BLaER1 treated with 17β-estradiol and CSF1 and Interleukin-3, amounts not matched to agents 10 nM and 100 nM (cell line): ENCODE measurements at regions not wholly inside any gene's neighbourhood (a gene's known extent, or its start where the extent isn't known, plus 50 kb on each side); places are given as distances from the start of the nearest gene placed in this dataset.
A peak's percentile ranks its signal among the peaks of the same experiment; 100 is the strongest.

Experiments used
- H3K27ac ChIP-seq, 11 experiments: shearing (Covaris generic); formaldehyde crosslinking; 2 replicates each; pipeline ENCODE4 v1.8.1; 2022
- H3K27me3 ChIP-seq, 11 experiments: shearing (Covaris generic); formaldehyde crosslinking; 2 replicates each; pipeline ENCODE4 v1.8.1; 2022
- H3K36me3 ChIP-seq, 11 experiments: shearing (Covaris generic); formaldehyde crosslinking; 2 replicates each; pipeline ENCODE4 v1.8.1; 2022
- H3K4me1 ChIP-seq, 10 experiments: shearing (Covaris generic); formaldehyde crosslinking; 2 replicates each; pipeline ENCODE4 v1.8.1; 2022
- H3K4me2 ChIP-seq, 11 experiments: shearing (Covaris generic); formaldehyde crosslinking; 2 replicates each; pipeline ENCODE4 v1.8.1; 2022
- H3K4me3 ChIP-seq, 10 experiments: shearing (Covaris generic); formaldehyde crosslinking; 2 replicates each; pipeline ENCODE4 v1.8.1; 2022
- H3K9ac ChIP-seq, 11 experiments: shearing (Covaris generic); formaldehyde crosslinking; 2 replicates each; pipeline ENCODE4 v1.8.1; 2022
- H3K9me3 ChIP-seq, 11 experiments: shearing (Covaris generic); formaldehyde crosslinking; replicated peaks in 1 of 11; 2 replicates each; pipeline ENCODE4 v1.8.1; 2022
- H4K20me1 ChIP-seq, 11 experiments: shearing (Covaris generic); formaldehyde crosslinking; 2 replicates each; pipeline ENCODE4 v1.8.1; 2022
- Cebpa-rat ChIP-seq, 11 experiments: shearing (Covaris generic); IDR thresholded peaks; 2 replicates each; pipeline ENCODE4 v1.8.1; 2022

- H3K9me3 ChIP-seq: no peaks in the 10 kb centered on the region
- H3K27me3 ChIP-seq: no peaks in the 10 kb centered on the region
- no peaks in the 10 kb centered on the region for H4K20me1 ChIP-seq
- no peak for TF ChIP-seq Cebpa-rat (IDR thresholded peaks at IDR 0.05)
- no peak overlapping the region for H3K27ac ChIP-seq
- H3K4me2 ChIP-seq: no peak overlapping the region
- H3K4me1 ChIP-seq: peaks cover 0 to 10% (median 3%) of the 10 kb centered on the region in 10 experiments; a peak in 4 of 20 replicates
- H3K4me3 ChIP-seq: no peak overlapping the region
- H3K9ac ChIP-seq: no peak overlapping the region
- no peaks in the 10 kb centered on the region for H3K36me3 ChIP-seq
Measured at GRCh38 chr6:119800526-119800925, 451.0 kb upstream of the MAN1A1 start.

- H4K20me1 ChIP-seq: no peaks in the 10 kb centered on the region
- no peaks in the 10 kb centered on the region for H3K36me3 ChIP-seq
- H3K9ac ChIP-seq: no peak overlapping the region
- H3K9me3 ChIP-seq: no peaks in the 10 kb centered on the region
- no peak for TF ChIP-seq Cebpa-rat (IDR thresholded peaks at IDR 0.05)
- no peak overlapping the region for H3K4me3 ChIP-seq
- H3K4me2 ChIP-seq: peak overlapping the region in 4 of 11 experiments; percentile 2 to 25 (median 7); a peak in 4 of 22 replicates
- H3K4me1 ChIP-seq: peaks cover 0 to 10% (median 3%) of the 10 kb centered on the region in 10 experiments; a peak in 4 of 20 replicates
- H3K27me3 ChIP-seq: no peaks in the 10 kb centered on the region
- no peak overlapping the region for H3K27ac ChIP-seq
Measured at GRCh38 chr6:119799596-119800509, 450.3 kb upstream of the MAN1A1 start.

- Histone ChIP-seq H3K4me2 (no peak overlapping the region), H3K36me3 (no peaks in the 10 kb centered on the region), H4K20me1 (no peaks in the 10 kb centered on the region), H3K4me1 (no peaks in the 10 kb centered on the region), H3K9ac (no peak overlapping the region), H3K27ac (no peak overlapping the region), H3K4me3 (no peak overlapping the region), H3K27me3 (no peaks in the 10 kb centered on the region), H3K9me3 (peaks cover 0 to 10% (median 0%) of the 10 kb centered on the region in 11 experiments; a peak in 2 of 22 replicates)
- no peak for TF ChIP-seq Cebpa-rat (IDR thresholded peaks at IDR 0.05)
Measured at GRCh38 chr6:119791736-119792135, 442.2 kb upstream of the MAN1A1 start.

- Histone ChIP-seq H3K9me3 (no peaks in the 10 kb centered on the region), H4K20me1 (no peaks in the 10 kb centered on the region), H3K27ac (no peak overlapping the region), H3K9ac (no peak overlapping the region), H3K27me3 (no peaks in the 10 kb centered on the region), H3K4me2 (no peak overlapping the region), H3K36me3 (no peaks in the 10 kb centered on the region), H3K4me3 (no peak overlapping the region), H3K4me1 (no peaks in the 10 kb centered on the region)
- TF ChIP-seq Cebpa-rat (IDR thresholded peaks at IDR 0.05): no peak
Measured at GRCh38 chr6:119781365-119781764, 431.8 kb upstream of the MAN1A1 start.

GRCh38 chr6:119768201-119768600, 418.6 kb upstream of the MAN1A1 start:
- Histone ChIP-seq H3K27ac (peak overlapping the region in 5 of 11 experiments; percentile 7 to 38 (median 32); a peak in 2 of 22 replicates), H3K36me3 (no peaks in the 10 kb centered on the region), H4K20me1 (no peaks in the 10 kb centered on the region), H3K4me2 (peak overlapping the region; percentile 54 to 78 (median 64)), H3K4me1 (peaks cover 18 to 24% (median 19%) of the 10 kb centered on the region in 10 experiments), H3K9me3 (peaks cover 12 to 45% (median 28%) of the 10 kb centered on the region in 11 experiments), H3K4me3 (no peak overlapping the region), H3K9ac (no peak overlapping the region), H3K27me3 (peaks cover 0 to 8% (median 0%) of the 10 kb centered on the region in 11 experiments; a peak in 2 of 22 replicates)
- no peak for TF ChIP-seq Cebpa-rat (IDR thresholded peaks at IDR 0.05)

GRCh38 chr6:119764927-119765681, 415.5 kb upstream of the MAN1A1 start:
- Histone ChIP-seq H4K20me1 (no peaks in the 10 kb centered on the region), H3K4me3 (no peak overlapping the region), H3K9me3 (peaks cover 1 to 24% (median 9%) of the 10 kb centered on the region in 11 experiments; a peak in 15 of 22 replicates), H3K27me3 (peaks cover 0 to 8% (median 0%) of the 10 kb centered on the region in 11 experiments; a peak in 2 of 22 replicates), H3K9ac (no peak overlapping the region), H3K4me2 (no peak overlapping the region), H3K4me1 (peaks cover 18 to 24% (median 19%) of the 10 kb centered on the region in 10 experiments), H3K27ac (no peak overlapping the region), H3K36me3 (no peaks in the 10 kb centered on the region)
- no peak for TF ChIP-seq Cebpa-rat (IDR thresholded peaks at IDR 0.05)

GRCh38 chr6:119760046-119760445, 410.5 kb upstream of the MAN1A1 start:
- H3K4me1 ChIP-seq: no peaks in the 10 kb centered on the region
- no peaks in the 10 kb centered on the region for H3K36me3 ChIP-seq
- H3K4me3 ChIP-seq: no peak overlapping the region

GRCh38 chr6:119758385-119758784, 408.8 kb upstream of the MAN1A1 start:
- Histone ChIP-seq H3K4me1 (no peaks in the 10 kb centered on the region), H3K9ac (no peak overlapping the region), H3K4me2 (no peak overlapping the region), H3K9me3 (no peaks in the 10 kb centered on the region), H3K27me3 (no peaks in the 10 kb centered on the region), H3K4me3 (no peak overlapping the region), H4K20me1 (no peaks in the 10 kb centered on the region), H3K27ac (no peak overlapping the region), H3K36me3 (no peaks in the 10 kb centered on the region)
- no peak for TF ChIP-seq Cebpa-rat (IDR thresholded peaks at IDR 0.05)

More at GRCh38 chr6:119760046-119760445, 410.5 kb upstream of the MAN1A1 start:
- no peaks in the 10 kb centered on the region for H3K9me3 ChIP-seq
- TF ChIP-seq Cebpa-rat (IDR thresholded peaks at IDR 0.05): no peak
- no peaks in the 10 kb centered on the region for H4K20me1 ChIP-seq
- no peak overlapping the region for H3K27ac ChIP-seq
- no peaks in the 10 kb centered on the region for H3K27me3 ChIP-seq
- H3K9ac ChIP-seq: no peak overlapping the region
- H3K4me2 ChIP-seq: no peak overlapping the region

GRCh38 chr6:119757467-119757866, 407.9 kb upstream of the MAN1A1 start:
- Histone ChIP-seq H3K4me1 (peaks cover 0 to 3% (median under 1%) of the 10 kb centered on the region in 10 experiments; a peak in 9 of 20 replicates), H4K20me1 (no peaks in the 10 kb centered on the region), H3K4me3 (no peak overlapping the region), H3K4me2 (no peak overlapping the region), H3K9ac (no peak overlapping the region), H3K9me3 (0 out of 22 replicates have a peak, but pooled peaks cover 0 to 1% (median 0%) of the 10 kb centered on the region in 11 experiments), H3K27ac (no peak overlapping the region), H3K36me3 (no peaks in the 10 kb centered on the region), H3K27me3 (no peaks in the 10 kb centered on the region)
- no peak for TF ChIP-seq Cebpa-rat (IDR thresholded peaks at IDR 0.05)
